SIG-M5 treated with dmso at 0.1 percent for 504 hours (cell line): ENCODE measurements at regions not wholly inside any gene's neighbourhood (a gene's known extent, or its start where the extent isn't known, plus 50 kb on each side); places are given as distances from the start of the nearest gene placed in this dataset.
A peak's percentile ranks its signal among the peaks of the same experiment; 100 is the strongest.

Experiments used
- DNase-seq: peaks from one replicate; lab custom pipeline; 2025; ENCODE audit not compliant: unreplicated experiment; lab: John Stamatoyannopoulos, UW

GRCh38 chr3:59424268-59425010 lies 374.6 kb upstream of the CFAP20DC start:
- no peak for DNase-seq

DNA sequence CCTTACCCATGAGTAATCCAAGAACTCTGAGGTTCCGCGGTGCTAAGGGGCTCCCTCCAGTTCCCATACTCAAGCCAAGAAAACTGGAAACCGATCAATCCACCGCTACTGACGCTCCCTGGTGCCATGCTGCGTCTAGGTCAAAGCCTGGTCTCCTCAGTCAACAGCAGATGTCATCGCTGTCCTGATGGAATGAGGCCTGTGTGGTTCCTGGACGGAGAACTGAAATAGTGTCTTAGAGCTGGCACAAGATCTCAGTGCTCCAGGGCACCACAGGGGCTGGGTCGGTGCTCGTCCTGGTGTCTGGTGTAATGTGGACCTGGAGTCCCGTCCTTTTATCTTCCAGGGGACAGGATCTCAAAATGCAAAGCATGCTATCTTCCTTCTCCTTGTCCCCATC lies 373.9 kb upstream of the CFAP20DC start:
- no peak for DNase-seq

DNA sequence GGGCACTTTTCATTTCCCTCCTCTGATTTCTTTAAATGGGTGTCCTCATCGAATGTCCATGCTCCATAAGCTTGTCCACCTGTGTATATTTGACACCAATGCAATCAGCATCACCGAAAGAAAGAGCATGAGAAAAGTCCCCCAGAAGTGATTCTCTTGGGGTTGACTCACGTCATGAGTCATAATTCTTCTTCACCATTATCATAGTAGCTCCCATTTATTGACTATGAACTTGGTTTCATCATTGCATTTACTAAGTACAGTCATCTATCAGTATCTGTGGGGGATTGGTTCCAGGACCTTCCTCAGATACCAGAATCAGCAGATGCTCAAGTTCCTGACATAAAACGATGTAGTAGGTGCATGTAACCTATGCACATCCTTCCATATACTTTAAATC lies 372.5 kb upstream of the CFAP20DC start:
- DNase-seq = no peak

GRCh38 chr3:59418836-59419235 lies 369.0 kb upstream of the CFAP20DC start:
- no peak for DNase-seq

GRCh38 chr3:59412516-59412915 lies 362.7 kb upstream of the CFAP20DC start:
- no peak for DNase-seq

DNA sequence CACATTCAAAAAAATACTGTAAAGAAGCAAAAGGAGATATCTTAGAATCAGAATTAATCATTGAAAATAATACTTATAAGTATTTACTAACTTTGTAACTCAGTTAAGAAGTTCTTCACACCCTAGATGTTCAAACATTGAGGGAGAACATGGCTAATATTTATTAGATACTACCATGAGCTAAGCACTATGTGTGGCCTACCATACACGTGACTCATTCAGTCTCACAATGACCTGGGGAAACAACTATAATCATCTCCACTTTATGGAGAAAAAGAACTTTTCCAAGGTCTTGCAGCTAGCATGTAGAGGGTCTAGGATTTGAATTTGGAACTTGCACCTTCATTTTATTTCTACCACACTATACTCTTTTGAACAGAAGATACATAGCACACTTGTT lies 361.9 kb upstream of the CFAP20DC start:
- DNase-seq = no peak

- DNase-seq = no peak
These were observed 361.4 kb upstream of the CFAP20DC start for GRCh38 chr3:59411186-59411585.

DNA sequence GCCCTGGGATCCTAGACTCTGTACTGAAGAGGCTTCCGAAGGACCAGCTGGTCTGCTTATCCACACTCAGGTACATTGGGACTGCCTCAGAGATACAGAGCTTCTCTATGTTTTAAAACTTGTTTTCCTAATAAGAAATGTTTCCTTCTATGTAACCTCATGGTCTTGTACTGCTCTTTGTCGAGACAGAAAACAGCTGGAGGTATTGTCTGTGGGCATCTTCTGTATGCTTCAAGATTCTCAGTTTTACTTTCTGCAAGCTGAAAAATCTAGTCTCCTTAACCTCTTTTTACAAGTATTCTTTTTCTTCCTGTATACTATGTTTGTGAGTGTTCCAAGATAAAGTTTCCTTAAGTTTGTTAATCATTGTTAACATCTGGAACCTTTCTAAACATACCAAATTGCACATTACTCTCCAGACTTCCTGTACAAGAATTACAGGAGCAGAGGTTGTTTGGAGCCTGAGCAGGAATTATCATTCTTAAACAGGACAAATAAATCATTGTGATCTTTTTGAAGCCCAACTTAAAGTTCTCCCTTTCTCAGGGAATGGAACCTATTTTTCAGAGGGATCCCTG lies 358.3 kb upstream of the CFAP20DC start:
- no peak for DNase-seq

DNA sequence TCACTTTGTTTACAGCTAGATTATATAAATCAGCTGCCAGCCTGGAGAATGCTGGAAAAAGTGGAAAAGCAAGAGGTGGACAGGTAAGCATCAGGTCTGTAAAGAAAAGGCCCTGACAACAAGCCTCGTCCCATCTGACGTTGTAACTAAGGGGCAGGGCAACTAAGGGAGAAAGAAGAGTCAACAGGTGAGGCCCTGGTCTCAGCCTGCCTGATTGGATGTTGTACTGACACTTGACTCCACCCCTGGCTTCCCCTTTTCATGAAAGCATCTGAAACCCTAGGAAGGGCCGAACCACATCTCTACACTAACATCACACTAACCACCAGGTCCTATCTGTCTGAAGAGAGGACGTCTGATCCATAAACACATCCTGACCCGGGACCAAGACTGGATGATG lies 357.6 kb upstream of the CFAP20DC start:
- DNase-seq = no peak

DNA sequence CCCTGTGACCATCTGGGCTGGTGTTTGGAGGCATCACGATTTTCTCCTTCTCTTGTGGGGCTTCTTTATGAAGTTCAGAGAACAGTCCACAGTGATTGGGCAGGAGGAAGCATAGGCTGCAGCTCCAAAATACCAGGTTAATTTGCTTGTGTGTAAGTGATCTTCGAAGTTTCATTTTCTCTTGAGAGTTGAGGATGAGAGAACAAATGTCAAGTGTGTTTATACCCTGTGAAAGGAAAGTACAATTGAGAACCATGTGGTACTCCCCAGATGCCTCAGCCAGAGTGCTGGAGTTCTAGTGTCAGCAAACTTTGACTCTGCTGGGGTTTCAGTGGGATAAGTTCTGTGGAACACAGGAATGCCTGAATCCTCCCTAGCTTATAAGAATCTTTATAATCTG lies 357.1 kb upstream of the CFAP20DC start:
- no peak for DNase-seq

- DNase-seq = no peak
These were observed 355.0 kb upstream of the CFAP20DC start for GRCh38 chr3:59404851-59405250.

DNA sequence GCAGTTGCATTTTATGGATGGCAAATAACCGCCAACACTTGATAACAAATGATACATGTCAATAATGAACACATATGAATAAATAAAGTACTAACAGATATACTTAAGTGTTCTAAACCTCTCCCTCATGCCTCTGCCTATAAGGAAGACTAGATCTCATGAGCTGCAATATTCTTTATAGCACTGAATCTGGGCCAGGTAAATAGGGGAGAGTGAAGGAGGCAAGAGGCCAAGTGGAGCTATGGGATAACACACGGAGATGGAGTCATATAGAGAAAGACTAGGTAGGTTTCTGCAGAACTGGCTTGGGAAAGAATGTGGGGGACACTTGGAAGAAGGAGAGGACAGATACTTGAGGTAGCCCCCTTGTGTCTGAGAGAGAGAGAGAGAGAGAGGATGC lies 354.2 kb upstream of the CFAP20DC start:
- DNase-seq = no peak

DNA sequence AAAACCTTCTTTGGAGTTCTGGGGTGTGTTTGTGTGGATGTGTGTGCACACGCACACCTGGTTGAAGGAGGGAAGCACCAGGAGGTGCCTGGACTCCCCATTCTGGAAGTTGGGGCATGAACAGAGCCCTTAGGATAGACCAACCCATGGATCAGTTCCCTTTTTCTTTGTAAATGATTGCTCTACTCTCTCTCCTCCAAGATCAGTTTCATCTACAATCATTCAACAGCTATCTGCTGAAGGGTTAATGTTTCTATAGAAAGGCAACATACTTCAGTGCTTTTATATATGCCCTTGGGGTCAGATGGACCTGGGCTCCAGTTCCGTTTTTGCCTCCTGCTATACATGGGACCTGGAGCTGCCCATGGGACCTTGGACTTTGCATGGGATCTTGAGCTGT lies 352.1 kb upstream of the CFAP20DC start:
- no peak for DNase-seq

DNA sequence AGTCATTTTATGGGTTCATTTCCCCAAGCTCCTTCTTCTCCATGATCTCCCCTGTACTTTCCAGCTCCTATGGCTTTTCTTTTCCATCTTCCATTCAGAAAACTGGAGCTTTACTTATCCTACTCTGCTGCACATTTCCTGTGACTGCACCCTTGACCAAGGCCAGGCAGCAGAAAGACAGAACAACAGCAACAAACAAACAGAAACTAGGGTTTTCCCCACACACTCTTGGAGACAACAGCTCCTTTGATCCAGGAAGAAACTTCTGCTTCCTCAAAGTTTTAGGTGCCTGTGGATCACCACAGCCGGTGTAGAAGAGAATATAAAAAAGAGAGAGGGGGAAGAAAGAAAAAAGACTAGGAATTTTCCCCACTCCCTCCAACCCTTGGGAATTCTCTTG lies 342.3 kb upstream of the CFAP20DC start:
- DNase-seq = no peak

DNA sequence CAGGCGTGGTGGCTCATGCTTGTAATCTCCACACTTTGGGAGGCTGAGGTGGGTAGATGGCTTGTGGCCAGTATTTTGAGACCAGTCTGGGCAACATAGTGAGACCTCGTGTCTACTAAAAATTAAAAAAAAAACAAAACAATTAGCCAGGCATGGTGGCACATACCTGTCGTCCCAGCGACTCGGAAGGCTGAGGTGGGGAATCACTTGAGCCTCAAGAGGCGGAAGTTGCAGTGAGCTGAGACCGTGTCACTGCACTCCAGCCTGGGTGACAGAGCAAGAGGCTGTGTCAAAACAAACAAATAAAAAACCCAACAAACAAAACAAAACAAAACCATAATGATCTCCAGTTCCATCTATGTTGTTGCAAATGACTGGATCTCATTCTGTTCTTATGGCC lies 341.3 kb upstream of the CFAP20DC start:
- DNase-seq = no peak

- no peak for DNase-seq
These were observed 338.9 kb upstream of the CFAP20DC start for GRCh38 chr3:59388555-59389270.

- DNase-seq = peak; percentile 73
These were observed 336.3 kb upstream of the CFAP20DC start for GRCh38 chr3:59386165-59386564.

- no peak for DNase-seq
These were observed 335.7 kb upstream of the CFAP20DC start for GRCh38 chr3:59385547-59385946.

GRCh38 chr3:59381282-59381681 lies 331.5 kb upstream of the CFAP20DC start:
- no peak for DNase-seq

- DNase-seq = no peak
These were observed 330.3 kb upstream of the CFAP20DC start for GRCh38 chr3:59380146-59380545.

DNA sequence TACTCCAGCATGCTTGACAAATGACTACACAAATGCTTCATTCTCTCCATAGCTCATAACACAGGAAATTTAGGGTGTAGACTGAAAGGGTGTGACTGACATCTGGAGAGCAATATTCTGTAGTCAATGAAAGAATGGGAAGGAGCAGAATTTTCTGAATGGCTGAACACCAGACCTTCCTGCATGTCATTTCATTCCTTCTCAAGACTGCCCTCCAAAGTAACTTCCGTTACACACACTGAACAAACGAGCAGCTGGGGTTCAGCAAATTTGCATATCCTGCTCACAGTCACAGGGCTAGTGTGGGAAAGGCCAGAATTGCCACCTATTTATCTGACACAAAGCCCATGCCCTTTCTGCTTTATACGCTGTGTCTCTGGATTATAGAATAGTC lies 325.0 kb upstream of the CFAP20DC start:
- no peak for DNase-seq

GRCh38 chr3:59374091-59374817 lies 324.4 kb upstream of the CFAP20DC start:
- DNase-seq = no peak
